HL-60 (cell line): ENCODE measurements at regions not wholly inside any gene's neighbourhood (a gene's known extent, or its start where the extent isn't known, plus 50 kb on each side); places are given as distances from the start of the nearest gene placed in this dataset.
A peak's percentile ranks its signal among the peaks of the same experiment; 100 is the strongest.

Experiments
- DNase-seq, 2 experiments: peaks; one replicate each; pipeline ENCODE4 v3.0.0-alpha.2; 2010 to 2020; ENCODE audit warnings: low read depth in 1 of 2, low spot score in 1 of 2
- H3K27ac ChIP-seq: fragments of 250-450 bp; sonication (Bioruptor Pico); replicated peaks from 2 replicates; pipeline ENCODE4 v1.5.1; 2020; ENCODE audit warnings: mild to moderate bottlenecking, moderate library complexity
- H3K27me3 ChIP-seq: fragments of 250-450 bp; sonication (Bioruptor Pico); 2 replicates; pipeline ENCODE4 v1.5.1; 2021; ENCODE audit warnings: mild to moderate bottlenecking, moderate library complexity; ENCODE audit not compliant: insufficient read depth, poor library complexity, severe bottlenecking
- H3K4me3 ChIP-seq: replicated peaks from 2 replicates; pipeline ENCODE4 v1.5.1; 2011; ENCODE audit warnings: mild to moderate bottlenecking, control low read depth, low read length; ENCODE audit not compliant: insufficient read depth
- CTCF ChIP-seq: IDR thresholded peaks from one replicate; pipeline ENCODE4 v1.5.1; 2011; ENCODE audit warnings: low read length, control low read depth, inconsistent platforms; ENCODE audit not compliant: insufficient read depth
- GABPA ChIP-seq: IDR thresholded peaks from 2 replicates; pipeline ENCODE4 v1.6.1; 2012; ENCODE audit warnings: low read depth
- POLR2AphosphoS5 ChIP-seq: IDR thresholded peaks from 2 replicates; pipeline ENCODE4 v1.6.1; 2012; ENCODE audit warnings: low read depth
- REST ChIP-seq: IDR thresholded peaks from 2 replicates; pipeline ENCODE4 v1.6.1; 2012; ENCODE audit warnings: low read depth; ENCODE audit not compliant: insufficient replicate concordance
- SPI1 ChIP-seq: IDR thresholded peaks from 2 replicates; pipeline ENCODE4 v1.6.1; 2012; ENCODE audit warnings: low read depth, mild to moderate bottlenecking, borderline replicate concordance

- H3K4me3 ChIP-seq: no peak overlapping the region
- DNase-seq: no peak
- H3K27ac ChIP-seq: no peak overlapping the region
- TF ChIP-seq GABPA (no peak), POLR2AphosphoS5 (no peak), REST (no peak), CTCF (no peak), SPI1 (no peak)
- no peaks in the 10 kb centered on the region for H3K27me3 ChIP-seq
Measured at GRCh38 chr17:34843682-34844081, 117.6 kb downstream of the CCT6B start.

GRCh38 chr17:34842235-34842634, 119.0 kb downstream of the CCT6B start:
- DNase-seq: no peak
- TF ChIP-seq POLR2AphosphoS5 (no peak), REST (no peak), SPI1 (no peak), CTCF (no peak), GABPA (no peak)
- Histone ChIP-seq H3K4me3 (no peak overlapping the region), H3K27me3 (no peaks in the 10 kb centered on the region), H3K27ac (no peak overlapping the region)

GRCh38 chr17:34841467-34841866, 119.8 kb downstream of the CCT6B start:
- DNase-seq: no peak
- no peak for TF ChIP-seq GABPA
- no peak for TF ChIP-seq CTCF
- no peak for TF ChIP-seq REST
- TF ChIP-seq POLR2AphosphoS5: no peak
- no peak for TF ChIP-seq SPI1
- Histone ChIP-seq H3K27me3 (no peaks in the 10 kb centered on the region), H3K27ac (peak overlapping the region; percentile 37), H3K4me3 (no peak overlapping the region)
